Middle frontal gyrus (tissue), 1 donor: ENCODE measurements at regions not wholly inside any gene's neighbourhood (a gene's known extent, or its start where the extent isn't known, plus 50 kb on each side); places are given as distances from the start of the nearest gene placed in this dataset.
"Not testable (repeated sequence)": the region's sequence is repeated elsewhere in the genome, so short reads cannot be mapped to it uniquely, and the experiment has no call there.

Source experiments
- DNase-seq: peaks from one replicate; pipeline ENCODE4 v3.0.0-alpha.2; 2015; ENCODE audit warnings: low spot score; ENCODE audit errors: extremely low spot score

GRCh38 chr2:4900861-4901770, 791.1 kb upstream of the SOX11 start:
- DNase-seq: no peak

- DNase-seq: no peak
Observed at GRCh38 chr2:4903656-4904348, 788.4 kb upstream of the SOX11 start.

- no peak for DNase-seq
Observed at GRCh38 chr2:4908461-4908860, 783.7 kb upstream of the SOX11 start.

- no peak for DNase-seq
Observed at GRCh38 chr2:4909346-4910009, 782.7 kb upstream of the SOX11 start.

- no peak for DNase-seq
Observed at GRCh38 chr2:4914036-4914435, 778.1 kb upstream of the SOX11 start.

GRCh38 chr2:4914551-4914950, 777.6 kb upstream of the SOX11 start:
- DNase-seq: no peak

GRCh38 chr2:4915357-4915756, 776.8 kb upstream of the SOX11 start:
- DNase-seq: no peak

GRCh38 chr2:4916094-4916493, 776.1 kb upstream of the SOX11 start:
- DNase-seq: no peak

- DNase-seq: no peak
Observed at GRCh38 chr2:4930704-4931103, 761.5 kb upstream of the SOX11 start.

- no peak for DNase-seq
Observed at GRCh38 chr2:4931721-4932365, 760.3 kb upstream of the SOX11 start.

- DNase-seq: not testable (repeated sequence)
Observed at GRCh38 chr2:4935291-4935690, 756.9 kb upstream of the SOX11 start.

- DNase-seq: no peak
Observed at GRCh38 chr2:4937550-4937949, 754.6 kb upstream of the SOX11 start.

- no peak for DNase-seq
Observed at GRCh38 chr2:4938206-4938605, 754.0 kb upstream of the SOX11 start.

GRCh38 chr2:4942441-4942840, 749.7 kb upstream of the SOX11 start:
- DNase-seq: no peak

GRCh38 chr2:4947911-4948310, 744.3 kb upstream of the SOX11 start:
- DNase-seq: no peak

GRCh38 chr2:4951368-4951767, 740.8 kb upstream of the SOX11 start:
- no peak for DNase-seq

GRCh38 chr2:4959219-4959618, 733.0 kb upstream of the SOX11 start:
- no peak for DNase-seq

GRCh38 chr2:4962419-4962818, 729.8 kb upstream of the SOX11 start:
- no peak for DNase-seq

- no peak for DNase-seq
Observed at GRCh38 chr2:4963106-4963505, 729.1 kb upstream of the SOX11 start.

GRCh38 chr2:4964001-4964540, 728.1 kb upstream of the SOX11 start:
- DNase-seq: no peak

GRCh38 chr2:4964579-4964978, 727.6 kb upstream of the SOX11 start:
- DNase-seq: no peak
